NCI-H446 (cell line): ENCODE measurements at regions not wholly inside any gene's neighbourhood (a gene's known extent, or its start where the extent isn't known, plus 50 kb on each side); places are given as distances from the start of the nearest gene placed in this dataset.
A peak's percentile ranks its signal among the peaks of the same experiment; 100 is the strongest.

Experiments used
- DNase-seq, 2 experiments: peaks; one replicate each; lab custom pipeline; 2025; lab: John Stamatoyannopoulos, UW

GRCh38 chr3:156620901-156621300, 53.5 kb upstream of the TIPARP start:
- no peak for DNase-seq

GRCh38 chr3:156620260-156620659, 54.1 kb upstream of the TIPARP start:
- DNase-seq, result peak in 1 of 2 experiments; percentile 22

- no peak for DNase-seq
Observed at GRCh38 chr3:156619376-156619775, 55.0 kb upstream of the TIPARP start.

- DNase-seq, result no peak
Observed at GRCh38 chr3:156617781-156618180, 56.6 kb upstream of the TIPARP start.

- DNase-seq, result no peak
Observed at GRCh38 chr3:156617145-156617544, 57.2 kb upstream of the TIPARP start.

GRCh38 chr3:156615592-156616173, 58.7 kb upstream of the TIPARP start:
- DNase-seq, result no peak

- DNase-seq, result no peak
Observed at GRCh38 chr3:156614642-156615511, 59.5 kb upstream of the TIPARP start.

- no peak for DNase-seq
Observed at GRCh38 chr3:156612903-156613302, 58.0 kb upstream of the SSR3 start.

GRCh38 chr3:156611870-156612494, 57.1 kb upstream of the SSR3 start:
- no peak for DNase-seq

- DNase-seq, result no peak
Observed at GRCh38 chr3:156610154-156610553, 55.2 kb upstream of the SSR3 start.

- DNase-seq, result no peak
Observed at GRCh38 chr3:156609546-156609945, 54.6 kb upstream of the SSR3 start.

GRCh38 chr3:156608601-156609514, 53.9 kb upstream of the SSR3 start:
- no peak for DNase-seq

GRCh38 chr3:156606729-156607128, 51.8 kb upstream of the SSR3 start:
- DNase-seq, result no peak

- no peak for DNase-seq
Observed at GRCh38 chr3:156605686-156606605, 51.0 kb upstream of the SSR3 start.

GRCh38 chr3:156604642-156605144, 49.8 kb upstream of the SSR3 start:
- no peak for DNase-seq
